ENCODE measurements at regions not wholly inside any gene's neighbourhood (a gene's known extent, or its start where the extent isn't known, plus 50 kb on each side); places are given as distances from the start of the nearest gene placed in this dataset.

- TF ChIP-seq POLR2A (IDR thresholded peaks at IDR 0.05) (no peak), CTCF (IDR thresholded peaks at IDR 0.05) (no peak)
These were observed 61.9 kb upstream of the RABGAP1L start for GRCh38 chr1:174097426-174097825.

Measured in body of pancreas (tissue), 4 donors.